ENCODE measurements at regions not wholly inside any gene's neighbourhood (a gene's known extent, or its start where the extent isn't known, plus 50 kb on each side); places are given as distances from the start of the nearest gene placed in this dataset.
"Not testable (repeated sequence)": the region's sequence is repeated elsewhere in the genome, so short reads cannot be mapped to it uniquely, and the experiment has no call there.

GRCh38 chr5:57366744-57367143, 115.9 kb downstream of the ACTBL2 start:
- intact Hi-C loops (cut with DNase I): no loop called here
- no peak overlapping the region for H3K4me3 ChIP-seq
- H3K9me3 ChIP-seq: no peaks in the 10 kb centered on the region
- H3K4me1 ChIP-seq: no peaks in the 10 kb centered on the region
- ATAC-seq (no peak), DNase-seq (no peak)
- WGBS, 2 donors: 91 to 95% methylated on average over 1 of the region's 1 CpG
- TF ChIP-seq, protein P1, sequence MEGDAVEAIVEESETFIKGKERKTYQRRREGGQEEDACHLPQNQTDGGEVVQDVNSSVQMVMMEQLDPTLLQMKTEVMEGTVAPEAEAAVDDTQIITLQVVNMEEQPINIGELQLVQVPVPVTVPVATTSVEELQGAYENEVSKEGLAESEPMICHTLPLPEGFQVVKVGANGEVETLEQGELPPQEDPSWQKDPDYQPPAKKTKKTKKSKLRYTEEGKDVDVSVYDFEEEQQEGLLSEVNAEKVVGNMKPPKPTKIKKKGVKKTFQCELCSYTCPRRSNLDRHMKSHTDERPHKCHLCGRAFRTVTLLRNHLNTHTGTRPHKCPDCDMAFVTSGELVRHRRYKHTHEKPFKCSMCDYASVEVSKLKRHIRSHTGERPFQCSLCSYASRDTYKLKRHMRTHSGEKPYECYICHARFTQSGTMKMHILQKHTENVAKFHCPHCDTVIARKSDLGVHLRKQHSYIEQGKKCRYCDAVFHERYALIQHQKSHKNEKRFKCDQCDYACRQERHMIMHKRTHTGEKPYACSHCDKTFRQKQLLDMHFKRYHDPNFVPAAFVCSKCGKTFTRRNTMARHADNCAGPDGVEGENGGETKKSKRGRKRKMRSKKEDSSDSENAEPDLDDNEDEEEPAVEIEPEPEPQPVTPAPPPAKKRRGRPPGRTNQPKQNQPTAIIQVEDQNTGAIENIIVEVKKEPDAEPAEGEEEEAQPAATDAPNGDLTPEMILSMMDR (IDR thresholded peaks at IDR 0.05): no peak
- no peaks in the 10 kb centered on the region for H3K36me3 ChIP-seq
- H3K27me3 ChIP-seq: no peaks in the 10 kb centered on the region
- no peak overlapping the region for H3K27ac ChIP-seq

- intact Hi-C loops (cut with DNase I): no loop called here
- WGBS, 2 donors: 91 to 94% methylated on average over 5 of the region's 5 CpGs
- no peak for ATAC-seq
Observed at GRCh38 chr5:57362951-57363350, 119.7 kb downstream of the ACTBL2 start.

GRCh38 chr5:57360871-57361270, 121.7 kb downstream of the ACTBL2 start:
- intact Hi-C loops (cut with DNase I): no loop called here
- TF ChIP-seq, protein P1 (IDR thresholded peaks at IDR 0.05): no peak
- Histone ChIP-seq H3K27ac (no peak overlapping the region), H3K36me3 (no peaks in the 10 kb centered on the region), H3K9me3 (no peaks in the 10 kb centered on the region), H3K27me3 (no peaks in the 10 kb centered on the region), H3K4me1 (no peaks in the 10 kb centered on the region), H3K4me3 (no peak overlapping the region)
- 92 to 93% methylated on average over 1 of the region's 1 CpG for WGBS, 2 donors
- no peak for ATAC-seq
- no peak for DNase-seq

More at GRCh38 chr5:57362951-57363350, 119.7 kb downstream of the ACTBL2 start:
- Histone ChIP-seq H3K27me3 (no peaks in the 10 kb centered on the region), H3K9me3 (no peaks in the 10 kb centered on the region), H3K4me3 (no peak overlapping the region), H3K36me3 (no peaks in the 10 kb centered on the region), H3K4me1 (no peaks in the 10 kb centered on the region), H3K27ac (no peak overlapping the region)
- TF ChIP-seq, protein P1 (IDR thresholded peaks at IDR 0.05): no peak
- no peak for DNase-seq

GRCh38 chr5:57358796-57359592, 123.6 kb downstream of the ACTBL2 start:
- no peak for ATAC-seq
- Histone ChIP-seq H3K4me1 (no peaks in the 10 kb centered on the region), H3K27ac (no peak overlapping the region), H3K36me3 (no peaks in the 10 kb centered on the region), H3K4me3 (no peak overlapping the region), H3K27me3 (no peaks in the 10 kb centered on the region), H3K9me3 (no peaks in the 10 kb centered on the region)
- intact Hi-C loops (cut with DNase I): no loop called here
- 86 to 90% methylated on average over 5 of the region's 5 CpGs for WGBS, 2 donors
- TF ChIP-seq, protein P1 (IDR thresholded peaks at IDR 0.05): no peak
- no peak for DNase-seq

GRCh38 chr5:57356850-57357249, 125.8 kb downstream of the ACTBL2 start:
- not testable (repeated sequence) for H3K4me1 ChIP-seq

More at GRCh38 chr5:57356850-57357249, 125.8 kb downstream of the ACTBL2 start:
- intact Hi-C loops (cut with DNase I); DNase-seq; H3K27ac ChIP-seq; ATAC-seq; H3K9me3 ChIP-seq; H3K36me3 ChIP-seq; H3K4me3 ChIP-seq; H3K27me3 ChIP-seq: not testable (repeated sequence)
- WGBS, 2 donors: 87 to 91% methylated on average over 10 to 13 of the region's 16 CpGs

Data from heart right ventricle (tissue), 16 donors.